ENCODE measurements at regions not wholly inside any gene's neighbourhood (a gene's known extent, or its start where the extent isn't known, plus 50 kb on each side); places are given as distances from the start of the nearest gene placed in this dataset.

DNA sequence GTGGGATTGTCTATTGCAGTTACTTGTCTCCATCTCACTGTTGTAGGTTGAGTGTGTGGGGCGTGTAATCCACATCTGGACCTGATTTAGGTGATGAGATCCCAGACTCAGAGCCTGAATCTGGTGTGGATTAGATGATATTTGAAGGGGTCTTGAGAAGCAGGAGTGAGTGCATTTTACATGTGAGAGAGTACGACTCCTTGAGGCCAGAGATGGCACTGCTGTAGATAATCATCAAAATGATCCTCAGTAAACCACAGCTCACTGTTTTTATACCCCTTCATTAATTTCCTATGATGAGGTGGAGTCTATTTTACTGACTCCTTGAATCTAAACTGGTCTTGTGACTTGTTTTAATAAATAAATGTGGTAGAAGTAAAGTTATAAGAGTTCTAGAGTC lies 732.5 kb downstream of the KCNJ2 start:
- TF ChIP-seq, protein P1, sequence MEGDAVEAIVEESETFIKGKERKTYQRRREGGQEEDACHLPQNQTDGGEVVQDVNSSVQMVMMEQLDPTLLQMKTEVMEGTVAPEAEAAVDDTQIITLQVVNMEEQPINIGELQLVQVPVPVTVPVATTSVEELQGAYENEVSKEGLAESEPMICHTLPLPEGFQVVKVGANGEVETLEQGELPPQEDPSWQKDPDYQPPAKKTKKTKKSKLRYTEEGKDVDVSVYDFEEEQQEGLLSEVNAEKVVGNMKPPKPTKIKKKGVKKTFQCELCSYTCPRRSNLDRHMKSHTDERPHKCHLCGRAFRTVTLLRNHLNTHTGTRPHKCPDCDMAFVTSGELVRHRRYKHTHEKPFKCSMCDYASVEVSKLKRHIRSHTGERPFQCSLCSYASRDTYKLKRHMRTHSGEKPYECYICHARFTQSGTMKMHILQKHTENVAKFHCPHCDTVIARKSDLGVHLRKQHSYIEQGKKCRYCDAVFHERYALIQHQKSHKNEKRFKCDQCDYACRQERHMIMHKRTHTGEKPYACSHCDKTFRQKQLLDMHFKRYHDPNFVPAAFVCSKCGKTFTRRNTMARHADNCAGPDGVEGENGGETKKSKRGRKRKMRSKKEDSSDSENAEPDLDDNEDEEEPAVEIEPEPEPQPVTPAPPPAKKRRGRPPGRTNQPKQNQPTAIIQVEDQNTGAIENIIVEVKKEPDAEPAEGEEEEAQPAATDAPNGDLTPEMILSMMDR (IDR thresholded peaks at IDR 0.05; ENCODE audit: low read depth, low read length, missing input control), result no peak
- TF ChIP-seq YY1 (IDR thresholded peaks at IDR 0.05), result no peak
- no peak for TF ChIP-seq SP1 (IDR thresholded peaks at IDR 0.05)
- TF ChIP-seq, protein P2, sequence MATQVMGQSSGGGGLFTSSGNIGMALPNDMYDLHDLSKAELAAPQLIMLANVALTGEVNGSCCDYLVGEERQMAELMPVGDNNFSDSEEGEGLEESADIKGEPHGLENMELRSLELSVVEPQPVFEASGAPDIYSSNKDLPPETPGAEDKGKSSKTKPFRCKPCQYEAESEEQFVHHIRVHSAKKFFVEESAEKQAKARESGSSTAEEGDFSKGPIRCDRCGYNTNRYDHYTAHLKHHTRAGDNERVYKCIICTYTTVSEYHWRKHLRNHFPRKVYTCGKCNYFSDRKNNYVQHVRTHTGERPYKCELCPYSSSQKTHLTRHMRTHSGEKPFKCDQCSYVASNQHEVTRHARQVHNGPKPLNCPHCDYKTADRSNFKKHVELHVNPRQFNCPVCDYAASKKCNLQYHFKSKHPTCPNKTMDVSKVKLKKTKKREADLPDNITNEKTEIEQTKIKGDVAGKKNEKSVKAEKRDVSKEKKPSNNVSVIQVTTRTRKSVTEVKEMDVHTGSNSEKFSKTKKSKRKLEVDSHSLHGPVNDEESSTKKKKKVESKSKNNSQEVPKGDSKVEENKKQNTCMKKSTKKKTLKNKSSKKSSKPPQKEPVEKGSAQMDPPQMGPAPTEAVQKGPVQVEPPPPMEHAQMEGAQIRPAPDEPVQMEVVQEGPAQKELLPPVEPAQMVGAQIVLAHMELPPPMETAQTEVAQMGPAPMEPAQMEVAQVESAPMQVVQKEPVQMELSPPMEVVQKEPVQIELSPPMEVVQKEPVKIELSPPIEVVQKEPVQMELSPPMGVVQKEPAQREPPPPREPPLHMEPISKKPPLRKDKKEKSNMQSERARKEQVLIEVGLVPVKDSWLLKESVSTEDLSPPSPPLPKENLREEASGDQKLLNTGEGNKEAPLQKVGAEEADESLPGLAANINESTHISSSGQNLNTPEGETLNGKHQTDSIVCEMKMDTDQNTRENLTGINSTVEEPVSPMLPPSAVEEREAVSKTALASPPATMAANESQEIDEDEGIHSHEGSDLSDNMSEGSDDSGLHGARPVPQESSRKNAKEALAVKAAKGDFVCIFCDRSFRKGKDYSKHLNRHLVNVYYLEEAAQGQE (IDR thresholded peaks at IDR 0.05), result no peak
- no peak for TF ChIP-seq JUND (IDR thresholded peaks at IDR 0.05)
- TF ChIP-seq TAF1 (conservative IDR thresholded peaks at IDR 0.05), result no peak
- no peak for TF ChIP-seq FOXA2 (IDR thresholded peaks at IDR 0.05)
- no peak for TF ChIP-seq RAD21 (IDR thresholded peaks at IDR 0.05)
- TF ChIP-seq GABPA (IDR thresholded peaks at IDR 0.05 in 1 of 2, conservative IDR thresholded peaks at IDR 0.05 in 1 of 2), result no peak

Data from liver (tissue), 3 donors.